ENCODE measurements at regions not wholly inside any gene's neighbourhood (a gene's known extent, or its start where the extent isn't known, plus 50 kb on each side); places are given as distances from the start of the nearest gene placed in this dataset.

- H3K9me1 ChIP-seq (ENCODE audit: insufficient read depth, low read length), result no peaks in the 10 kb centered on the region
- ATAC-seq (ENCODE audit: low read depth) (peak; percentile 63), DNase-seq (peak; percentile 69)
- TF ChIP-seq RAD21 (IDR thresholded peaks at IDR 0.05; ENCODE audit: low read length) (peak; percentile 75), CEBPB (IDR thresholded peaks at IDR 0.05; ENCODE audit: low read depth, low read length) (no peak), SMC3 (IDR thresholded peaks at IDR 0.05; ENCODE audit: low read depth, low read length) (peak; percentile 78), MAZ (IDR thresholded peaks at IDR 0.05; ENCODE audit: borderline replicate concordance, low read depth, low read length) (no peak), MXI1 (IDR thresholded peaks at IDR 0.05; ENCODE audit: borderline replicate concordance, low read depth, low read length) (no peak), USF2 (IDR thresholded peaks at IDR 0.05; ENCODE audit: low read depth, low read length) (no peak), NFE2L2 (IDR thresholded peaks at IDR 0.05; ENCODE audit: low read depth, low read length) (no peak), ELK1 (IDR thresholded peaks at IDR 0.05; ENCODE audit: borderline replicate concordance, low read depth, low read length) (no peak), CTCF (conservative IDR thresholded peaks at IDR 0.05; ENCODE audit: low read depth, low read length) (peak; percentile 77)
- H3K9me3 ChIP-seq (ENCODE audit: control insufficient read depth, insufficient read depth, low read length), result no peaks in the 10 kb centered on the region
- no TSS peak for BruUV-seq (replicated peaks)
- ChIA-PET CTCF (interaction anchor here (0.5 to 1.6 kb wide), 6 partner anchors 53 to 666 kb away, joined by 3 to 6 read pairs (median 3); no protein-coding TSS in a partner anchor), POLR2A (ENCODE audit: unreplicated experiment) (no interaction called here)
- H3K4me3 ChIP-seq (ENCODE audit: insufficient read depth, low read depth, low read length), result no peak overlapping the region
- H3K27ac ChIP-seq (ENCODE audit: insufficient read depth, low read length), result no peak overlapping the region
- no peak overlapping the region for H3K56ac ChIP-seq (ENCODE audit: extremely low read depth, insufficient read depth, low read length)
- H3K27me3 ChIP-seq (ENCODE audit: control insufficient read depth, insufficient read depth, low read length), result no peaks in the 10 kb centered on the region
- H2BK5ac ChIP-seq (ENCODE audit: low read depth, low read length, poor library complexity, severe bottlenecking), result no peak overlapping the region
- no peaks in the 10 kb centered on the region for H4K20me1 ChIP-seq (ENCODE audit: insufficient read depth, low read length)
- H3K4me1 ChIP-seq (ENCODE audit: control insufficient read depth, insufficient read depth, low read length), result no peaks in the 10 kb centered on the region
- no peak overlapping the region for H2AK5ac ChIP-seq (ENCODE audit: low read depth, low read length)
- no peak overlapping the region for H3K4ac ChIP-seq (ENCODE audit: low read depth, low read length)
- no peak overlapping the region for H3K23ac ChIP-seq (ENCODE audit: low read depth, low read length)
- H4K8ac ChIP-seq (ENCODE audit: low read depth in 2 of 2, low read length in 2 of 2), result no peak overlapping the region
- dilution Hi-C loops (cut with HindIII; ENCODE audit: low sequenced_read_pairs, unreplicated experiment) (no loop called here), in situ Hi-C loops (cut with MboI; ENCODE audit: low sequenced_read_pairs) (loop anchor here (5.0 to 25.0 kb wide), 2 partner anchors 417 to 677 kb away; no protein-coding TSS in a partner anchor), intact Hi-C loops (cut with micrococcal nuclease) (loop anchor here (1.0 kb wide), 4 partner anchors 308 to 665 kb away; no protein-coding TSS in a partner anchor)
- no peak overlapping the region for H3K14ac ChIP-seq (replicated peaks; ENCODE audit: low read depth, low read length)
- no peak overlapping the region for H2BK20ac ChIP-seq (ENCODE audit: low read depth, low read length)
- no peak overlapping the region for H2BK15ac ChIP-seq (ENCODE audit: low read depth, low read length)
- no peaks in the 10 kb centered on the region for H3K79me1 ChIP-seq (ENCODE audit: low read depth in 1 of 2, low read length in 2 of 2)
- H4K5ac ChIP-seq (ENCODE audit: low read depth, low read length), result no peak overlapping the region
- H3K36me3 ChIP-seq (ENCODE audit: control insufficient read depth, insufficient read depth, low read length), result no peaks in the 10 kb centered on the region
- no peak overlapping the region for H3K4me2 ChIP-seq (ENCODE audit: low read depth, low read length)
- H2BK120ac ChIP-seq (ENCODE audit: low read depth, low read length), result no peak overlapping the region
- no CpG with 5 or more reads among the region's 9 CpGs for WGBS, 2 experiments (ENCODE audit: extremely low coverage in 2 of 2, insufficient read length in 1 of 2)
- no peak overlapping the region for H4K91ac ChIP-seq (ENCODE audit: insufficient read depth, low read depth, low read length)
- no peak overlapping the region for H2AFZ ChIP-seq (replicated peaks; ENCODE audit: low read length, poor library complexity)
- no peak overlapping the region for H3K9ac ChIP-seq (ENCODE audit: low read depth, low read length)
- no peak overlapping the region for H2AK9ac ChIP-seq (replicated peaks; ENCODE audit: low read depth, low read length, poor library complexity)
- no peak overlapping the region for H3K18ac ChIP-seq (ENCODE audit: low read depth, low read length)
Observed at GRCh38 chr14:24734917-24735500, 101.0 kb upstream of the GZMB start.

All from IMR-90 (cell line).